HG03060 (cell line): ENCODE measurements at regions not wholly inside any gene's neighbourhood (a gene's known extent, or its start where the extent isn't known, plus 50 kb on each side); places are given as distances from the start of the nearest gene placed in this dataset.

Source experiments
- ATAC-seq: cut with Tn5 transposase; IDR thresholded peaks from one replicate; pipeline ENCODE4 v1.9.1; 2021; ENCODE audit warnings: low read depth, moderate number of reproducible peaks; ENCODE audit not compliant: unreplicated experiment

GRCh38 chr3:161977850-161978249 lies 481.2 kb downstream of the OTOL1 start:
- no peak for ATAC-seq

GRCh38 chr3:161987933-161988332 lies 491.3 kb downstream of the OTOL1 start:
- ATAC-seq, result no peak

DNA sequence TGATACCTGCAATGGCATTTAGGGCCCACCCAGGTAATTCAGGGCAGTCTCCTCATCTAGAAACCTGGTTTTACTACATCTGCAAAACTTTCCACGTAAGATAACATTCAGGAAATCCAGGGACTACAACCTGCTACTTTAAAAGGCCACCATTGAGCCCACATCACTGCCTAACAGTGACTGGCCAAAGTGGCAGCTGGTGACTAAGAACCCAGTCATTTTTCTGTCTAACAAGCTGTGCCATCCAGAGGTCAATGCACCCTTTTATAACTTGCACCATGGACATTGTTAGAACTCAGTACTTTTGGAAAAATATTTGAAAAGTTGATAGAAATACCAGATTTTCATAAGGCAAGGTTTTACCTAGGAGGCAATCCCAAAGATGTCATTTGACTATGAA lies 492.4 kb downstream of the OTOL1 start:
- no peak for ATAC-seq

GRCh38 chr3:161990036-161990435 lies 493.4 kb downstream of the OTOL1 start:
- no peak for ATAC-seq

DNA sequence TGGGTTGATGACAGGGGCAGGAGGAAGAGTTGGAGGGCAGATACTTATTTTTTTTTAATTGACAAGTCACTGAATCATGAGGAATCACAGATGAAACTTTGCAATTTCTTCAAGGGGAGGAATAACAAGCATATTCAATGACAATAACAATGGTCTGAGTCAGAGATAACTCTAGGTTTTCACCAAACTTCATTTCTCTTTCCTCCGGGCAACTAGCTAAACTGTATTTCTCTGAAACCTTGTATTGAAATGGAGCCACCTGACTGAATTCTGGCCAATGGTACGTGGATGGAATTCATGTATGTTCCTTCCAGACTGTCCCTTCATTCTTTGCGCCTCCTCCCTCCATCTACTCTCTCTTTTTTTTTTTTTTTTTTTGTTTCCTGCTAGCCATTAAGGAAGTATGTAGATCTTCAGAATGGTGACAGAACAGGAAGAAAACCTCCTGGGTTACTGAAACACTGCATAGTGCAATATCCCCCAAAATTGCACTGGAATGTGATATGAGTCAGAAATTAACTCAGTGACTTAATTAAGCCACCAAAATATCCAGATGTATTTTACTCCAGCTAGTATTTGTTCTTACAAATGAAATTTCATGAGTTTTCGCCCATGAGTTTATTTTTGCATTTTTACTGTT lies 495.4 kb downstream of the OTOL1 start:
- no peak for ATAC-seq

DNA sequence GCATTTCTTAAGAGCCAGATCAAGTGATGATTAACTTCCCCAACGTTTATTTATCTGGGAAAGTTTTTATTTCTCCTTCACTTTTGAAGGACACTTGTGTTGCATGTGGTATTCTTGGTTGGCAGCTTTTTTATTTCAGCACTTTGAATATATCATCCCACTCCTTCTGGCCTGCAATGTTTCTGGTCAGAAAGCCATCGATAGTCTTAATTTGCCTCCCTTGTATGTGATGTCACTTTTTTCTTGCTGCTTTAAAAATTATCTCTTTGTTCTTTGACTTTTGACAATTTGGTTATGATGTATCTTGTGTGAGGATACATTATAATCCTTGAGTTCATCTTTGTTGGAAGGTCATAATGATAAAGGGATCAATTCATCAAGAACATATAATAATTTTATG lies 503.2 kb downstream of the OTOL1 start:
- ATAC-seq, result no peak

GRCh38 chr3:162007722-162008121 lies 511.1 kb downstream of the OTOL1 start:
- no peak for ATAC-seq

DNA sequence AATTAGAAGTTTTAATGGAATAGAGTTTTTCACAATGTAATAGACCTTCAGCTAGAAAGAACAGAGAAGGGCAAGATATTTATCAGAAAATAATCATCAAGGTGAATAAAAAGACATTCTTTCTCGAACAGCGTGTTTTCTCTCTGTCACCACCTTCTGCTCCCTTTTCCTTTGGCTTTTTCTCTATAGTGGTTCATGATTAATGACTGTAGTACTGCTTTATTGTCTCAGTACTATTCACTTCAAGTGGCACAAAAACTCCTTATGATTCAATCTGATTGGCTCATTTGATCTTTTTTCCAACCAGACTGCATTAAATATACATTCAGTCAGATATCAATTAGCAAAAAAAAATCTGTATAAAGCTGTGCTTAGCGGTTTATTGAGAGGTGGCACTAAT lies 516.0 kb downstream of the OTOL1 start:
- ATAC-seq, result no peak

- no peak for ATAC-seq
These were observed 517.7 kb downstream of the OTOL1 start for GRCh38 chr3:162014284-162014683.

- no peak for ATAC-seq
These were observed 519.2 kb downstream of the OTOL1 start for GRCh38 chr3:162015856-162016255.

- no peak for ATAC-seq
These were observed 523.2 kb downstream of the OTOL1 start for GRCh38 chr3:162019817-162020216.

DNA sequence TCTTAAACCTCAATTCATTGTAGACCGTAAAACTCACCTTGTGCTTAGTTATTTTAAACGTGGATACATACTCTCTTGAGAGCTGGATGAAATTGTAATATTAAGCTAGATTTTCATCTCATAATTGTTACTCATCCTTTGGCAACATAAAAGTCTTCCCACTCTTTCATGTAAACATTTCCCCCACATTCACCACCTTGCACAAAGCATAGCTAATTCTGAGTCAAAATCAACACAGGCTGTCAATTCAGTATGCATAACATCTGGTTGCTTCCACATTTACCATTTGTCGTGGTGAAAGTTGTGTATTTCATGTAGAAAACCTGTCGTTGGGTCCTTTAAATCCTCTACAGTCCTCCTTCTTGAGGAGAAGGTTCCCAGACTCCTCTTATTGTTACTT lies 524.6 kb downstream of the OTOL1 start:
- ATAC-seq, result no peak

GRCh38 chr3:162022911-162023310 lies 526.3 kb downstream of the OTOL1 start:
- ATAC-seq, result no peak

GRCh38 chr3:162029736-162030135 lies 533.1 kb downstream of the OTOL1 start:
- no peak for ATAC-seq

GRCh38 chr3:162034368-162034767 lies 537.8 kb downstream of the OTOL1 start:
- ATAC-seq, result no peak

DNA sequence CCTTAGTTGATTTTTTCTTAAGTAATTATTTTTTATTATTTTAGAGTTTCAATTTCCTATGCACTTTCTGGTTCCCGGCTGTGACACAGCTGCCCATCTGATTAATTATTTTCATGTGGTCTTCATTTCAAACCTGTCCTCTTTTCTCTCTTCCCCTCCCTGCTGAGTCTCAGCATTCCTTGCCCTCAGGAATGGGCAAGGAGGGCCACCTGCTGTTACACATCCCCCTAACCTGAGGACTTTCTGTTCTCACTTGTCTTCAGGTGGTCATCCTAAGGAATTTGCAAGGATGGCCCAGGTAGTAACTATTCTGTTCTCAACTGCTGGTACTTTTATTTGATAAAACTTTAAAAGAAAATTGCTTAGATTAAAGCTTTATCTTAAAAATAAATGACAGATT lies 545.0 kb downstream of the OTOL1 start:
- no peak for ATAC-seq

DNA sequence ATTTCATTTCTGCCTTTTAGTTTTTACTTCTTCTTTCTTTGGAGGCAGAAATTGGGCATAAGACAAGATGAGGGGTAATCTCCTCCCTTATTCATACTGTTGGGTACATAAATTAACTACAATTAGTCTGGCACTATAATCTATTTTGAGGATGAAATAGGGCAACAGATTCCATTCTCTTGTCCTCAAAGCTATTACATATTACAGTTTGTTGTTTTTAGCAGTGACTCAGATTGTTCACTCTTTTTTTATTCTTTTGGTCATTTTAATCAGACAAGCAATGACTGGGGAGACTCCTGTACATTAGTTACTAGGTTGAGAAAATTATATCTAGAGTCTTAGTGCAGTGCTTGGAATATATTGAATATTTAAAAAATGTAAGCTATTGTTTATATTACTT lies 556.0 kb downstream of the OTOL1 start:
- no peak for ATAC-seq

DNA sequence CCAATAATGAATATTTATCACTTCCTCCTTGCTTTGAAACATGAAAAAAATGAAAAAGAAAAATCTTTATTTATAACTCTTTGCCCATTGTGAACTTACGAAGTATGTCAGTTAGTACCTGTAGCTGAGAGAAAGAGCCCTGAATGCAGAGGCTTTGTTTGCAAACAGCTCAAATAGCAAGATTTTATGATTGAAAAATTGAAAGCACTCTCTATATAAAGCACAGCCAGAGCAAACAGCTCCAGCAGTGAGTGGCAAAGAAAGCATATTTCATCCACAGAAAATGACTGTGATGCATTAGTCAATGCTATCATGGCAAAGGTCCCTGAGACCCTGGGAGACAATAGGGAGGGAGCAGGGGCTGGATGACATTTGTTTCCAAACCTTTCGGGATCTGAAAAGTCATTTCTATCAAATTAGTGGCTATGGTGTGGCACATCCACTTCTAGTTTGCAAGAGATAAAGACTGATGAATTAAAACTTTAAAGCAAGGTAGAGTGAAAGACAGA lies 576.1 kb downstream of the OTOL1 start:
- ATAC-seq, result no peak

DNA sequence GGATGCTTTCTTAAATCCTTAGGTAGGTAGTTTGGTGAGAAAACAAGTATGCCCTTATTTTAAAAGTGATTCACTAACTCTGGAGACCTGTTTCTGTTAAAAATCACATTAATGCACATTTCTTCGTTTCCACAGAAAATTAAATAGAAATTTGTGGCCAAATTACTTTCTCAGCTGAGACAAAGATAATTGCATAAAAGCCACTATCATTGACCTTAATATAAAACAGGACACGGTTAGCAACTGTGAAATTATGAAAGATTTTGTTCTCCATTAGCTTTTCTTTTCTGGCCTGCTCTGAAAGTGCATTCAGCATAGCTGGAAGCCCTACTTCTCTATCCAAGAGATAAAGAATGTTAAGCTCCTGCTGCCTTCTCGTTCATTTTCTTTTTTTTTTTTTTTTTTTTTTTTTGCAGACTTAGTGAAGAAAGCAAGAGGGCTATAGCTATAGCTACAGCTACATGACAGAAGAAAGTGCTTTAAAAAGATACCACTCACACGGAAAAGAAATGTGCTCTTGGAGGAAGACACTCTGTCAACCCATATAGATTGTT lies 576.9 kb downstream of the OTOL1 start:
- ATAC-seq, result no peak

- no peak for ATAC-seq
These were observed 580.5 kb downstream of the OTOL1 start for GRCh38 chr3:162077108-162077507.

- ATAC-seq, result no peak
These were observed 585.9 kb downstream of the OTOL1 start for GRCh38 chr3:162082516-162082915.

GRCh38 chr3:162087361-162087760 lies 590.8 kb downstream of the OTOL1 start:
- no peak for ATAC-seq

GRCh38 chr3:162092751-162093150 lies 596.1 kb downstream of the OTOL1 start:
- no peak for ATAC-seq
